HG03469 (cell line): ENCODE measurements at regions not wholly inside any gene's neighbourhood (a gene's known extent, or its start where the extent isn't known, plus 50 kb on each side); places are given as distances from the start of the nearest gene placed in this dataset.
"Not testable (repeated sequence)": the region's sequence is repeated elsewhere in the genome, so short reads cannot be mapped to it uniquely, and the experiment has no call there.

Experiments used
- ATAC-seq: cut with Tn5 transposase; IDR thresholded peaks from one replicate; pipeline ENCODE4 v1.9.1; 2021; ENCODE audit warnings: mild to moderate bottlenecking, moderate library complexity, moderate number of reproducible peaks; ENCODE audit not compliant: unreplicated experiment

DNA sequence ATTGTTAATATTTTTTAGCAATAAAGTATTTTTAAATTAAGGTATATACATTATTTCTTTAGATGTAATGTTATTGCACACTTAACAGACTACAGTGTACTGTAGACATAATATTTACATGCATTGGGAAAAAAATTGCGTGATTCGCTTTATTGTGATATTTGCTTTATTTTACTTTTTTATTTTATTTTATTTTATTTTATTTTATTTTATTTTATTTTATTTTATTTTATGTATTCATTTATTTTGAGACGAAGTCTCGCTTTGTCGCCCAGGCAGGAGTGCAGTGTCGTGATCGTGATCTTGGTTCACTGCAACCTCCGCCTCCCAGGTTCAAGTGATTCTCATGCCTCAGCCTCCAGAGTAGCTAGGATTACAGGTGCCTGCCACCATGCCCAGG is 1522.7 kb downstream of the AMY1C start:
- ATAC-seq: not testable (repeated sequence)

DNA sequence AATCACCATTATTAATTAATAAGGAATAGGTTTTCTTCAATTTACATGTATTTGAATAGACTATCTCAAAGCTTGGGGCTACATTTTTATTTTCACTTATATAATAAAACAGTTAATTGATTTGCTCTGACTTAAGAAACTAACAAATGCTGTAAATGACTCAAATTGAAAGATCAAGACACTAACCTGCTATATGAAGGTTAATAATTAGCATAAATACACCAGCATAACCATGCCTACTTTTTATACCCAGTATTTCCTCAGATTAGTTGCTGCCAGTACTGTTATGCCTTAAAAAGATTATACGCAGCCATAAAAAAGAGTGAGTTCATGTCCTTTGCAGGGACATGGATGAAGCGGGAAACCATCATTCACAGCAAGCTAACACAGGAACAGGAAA is 1545.1 kb downstream of the AMY1C start:
- no peak for ATAC-seq

DNA sequence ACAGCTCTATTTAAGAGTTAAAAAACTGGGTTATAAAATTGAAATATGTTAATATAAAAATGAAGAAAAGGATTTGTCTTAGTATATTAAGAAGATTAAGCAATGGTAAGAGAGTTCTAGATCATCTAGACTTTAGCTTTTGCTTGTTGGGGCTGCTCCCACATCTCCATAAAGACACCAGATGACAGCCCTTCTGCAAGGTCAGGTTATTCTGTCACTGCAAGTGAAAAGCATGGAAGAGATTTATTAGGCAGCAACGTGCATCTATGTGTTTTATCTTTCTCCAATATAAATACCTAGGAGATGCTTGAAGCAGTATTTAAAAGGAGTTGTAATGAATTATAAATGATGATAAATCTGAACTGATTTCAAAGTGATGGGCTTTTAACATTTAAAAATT is 1560.4 kb downstream of the AMY1C start:
- no peak for ATAC-seq

DNA sequence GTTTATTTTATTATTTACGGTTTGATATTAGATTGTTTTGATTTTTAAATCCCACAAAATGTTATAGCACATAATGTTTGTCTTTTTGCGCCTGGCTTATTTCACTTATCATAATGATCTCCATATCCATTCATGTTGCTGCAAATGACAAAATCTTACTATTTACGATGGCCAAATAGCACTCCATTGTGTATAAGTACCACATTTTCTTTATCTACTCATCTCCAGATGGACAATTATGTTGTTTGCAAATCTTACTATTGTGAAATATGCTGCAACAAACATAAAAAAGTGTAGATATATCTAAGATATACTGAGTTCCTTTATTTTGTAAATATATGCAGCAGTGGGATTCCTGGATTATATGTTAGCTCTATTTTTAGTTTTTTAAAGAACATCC is 1568.3 kb downstream of the AMY1C start:
- no peak for ATAC-seq

DNA sequence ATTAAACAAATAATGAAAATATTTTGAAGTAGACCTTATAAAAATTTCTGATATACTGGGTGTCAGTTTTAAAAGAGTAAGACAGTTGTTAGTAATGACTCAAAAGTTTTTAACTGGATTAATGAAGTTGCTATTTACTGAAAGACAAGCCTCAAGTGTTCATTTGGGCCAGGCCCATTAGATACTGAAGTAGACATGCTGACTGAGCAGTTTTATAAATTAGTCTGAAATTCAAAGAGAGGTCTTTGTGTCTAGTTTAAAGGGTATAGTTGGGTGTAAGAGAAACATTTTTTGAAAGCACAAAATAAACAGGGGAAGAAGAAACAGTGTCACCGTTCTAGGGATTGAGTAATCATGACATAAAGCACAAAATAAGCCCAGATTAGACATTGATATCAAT is 1577.2 kb downstream of the AMY1C start:
- ATAC-seq: no peak

DNA sequence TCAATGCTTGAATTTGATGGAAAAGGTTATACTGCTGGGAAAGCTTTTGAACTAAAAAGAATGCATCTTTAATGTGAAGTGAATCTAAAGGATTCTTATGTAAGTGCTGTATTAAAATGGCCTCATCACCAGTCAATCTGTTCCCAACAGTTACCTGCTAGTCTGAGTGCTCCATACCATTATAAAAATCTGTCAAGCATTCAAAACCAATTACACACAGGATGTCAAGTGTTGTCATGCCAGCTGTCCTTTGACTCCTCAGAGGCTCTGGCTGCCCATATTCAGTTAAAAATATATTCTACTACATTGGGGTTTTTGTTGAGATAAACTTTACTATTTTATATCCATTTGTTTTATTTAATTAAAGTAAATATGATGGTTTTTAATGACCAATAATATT is 1587.7 kb downstream of the AMY1C start:
- ATAC-seq: no peak

DNA sequence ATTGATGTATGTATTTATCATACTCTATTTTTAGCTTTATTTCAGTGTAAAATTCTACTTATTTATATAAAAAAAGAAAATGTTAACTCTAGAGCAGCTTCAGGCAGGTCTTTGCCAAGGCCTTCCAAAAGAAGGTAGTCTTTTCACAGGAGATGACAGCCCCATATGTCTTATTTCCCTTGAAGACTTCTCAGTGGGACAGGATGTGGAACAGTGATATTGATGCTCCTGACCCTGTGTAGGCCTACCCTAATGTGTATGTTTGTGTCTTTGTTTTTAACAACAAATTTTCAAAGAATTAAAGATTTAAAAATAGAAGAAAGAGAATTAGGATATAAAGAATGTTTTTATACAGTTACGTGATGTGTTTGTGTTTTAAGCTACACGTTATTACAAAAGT is 1593.6 kb downstream of the AMY1C start:
- ATAC-seq: no peak

DNA sequence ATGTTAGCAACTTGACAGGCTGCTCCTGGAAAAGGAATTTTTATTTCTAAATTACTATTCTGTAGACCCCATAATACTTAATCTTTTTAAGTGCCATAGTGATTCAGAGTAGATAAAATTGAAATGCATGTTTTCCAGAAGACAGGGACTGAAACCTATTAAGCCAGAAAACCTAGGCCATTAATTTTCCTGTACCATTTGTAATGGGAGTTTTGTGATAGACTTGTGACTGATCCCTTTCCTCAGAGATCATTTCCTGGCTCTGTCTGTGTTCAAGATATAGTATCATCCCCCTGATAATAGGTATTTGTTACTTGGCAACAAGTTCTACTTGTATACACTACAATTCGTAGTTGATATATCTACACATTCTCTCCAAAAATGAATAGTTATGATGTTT is 1609.8 kb downstream of the AMY1C start:
- ATAC-seq: no peak

DNA sequence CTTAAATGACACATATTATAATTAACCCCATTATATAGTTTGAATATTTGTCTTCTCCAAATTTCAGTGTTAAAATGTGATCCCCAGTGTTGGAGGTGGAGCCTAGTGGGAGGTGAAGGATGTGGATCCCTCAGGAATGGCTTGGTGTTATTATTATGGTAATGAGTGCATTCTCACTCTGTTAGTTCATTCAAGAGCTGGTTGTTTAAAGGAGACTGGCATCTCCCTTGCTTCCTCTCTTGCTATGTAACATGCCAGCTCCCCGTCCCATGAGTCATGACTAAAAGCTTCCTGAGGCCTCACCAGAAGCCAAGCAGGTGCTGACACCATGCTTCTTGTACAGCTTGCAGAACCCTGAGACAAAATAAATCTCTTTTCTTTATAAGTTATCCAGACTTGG is 1612.7 kb downstream of the AMY1C start:
- ATAC-seq: no peak

DNA sequence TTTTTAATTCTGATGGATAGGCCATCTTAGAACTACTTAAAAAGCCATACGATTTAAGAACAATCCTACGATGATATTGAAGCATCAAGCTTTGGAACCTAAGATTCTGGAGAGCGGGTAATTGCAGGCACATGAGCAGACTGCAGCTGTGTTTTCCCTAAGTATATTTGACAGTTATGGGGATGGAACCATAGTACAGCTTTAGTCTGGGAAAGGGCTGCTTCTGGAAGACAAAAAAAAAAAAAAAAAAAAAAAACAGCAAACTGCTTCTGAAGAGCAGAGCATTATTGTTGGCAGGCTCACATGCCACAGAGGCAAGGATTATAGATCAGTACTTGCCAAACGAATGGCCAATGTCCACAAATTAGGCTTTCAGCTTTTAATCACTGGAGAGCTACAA is 1618.7 kb downstream of the AMY1C start:
- no peak for ATAC-seq

DNA sequence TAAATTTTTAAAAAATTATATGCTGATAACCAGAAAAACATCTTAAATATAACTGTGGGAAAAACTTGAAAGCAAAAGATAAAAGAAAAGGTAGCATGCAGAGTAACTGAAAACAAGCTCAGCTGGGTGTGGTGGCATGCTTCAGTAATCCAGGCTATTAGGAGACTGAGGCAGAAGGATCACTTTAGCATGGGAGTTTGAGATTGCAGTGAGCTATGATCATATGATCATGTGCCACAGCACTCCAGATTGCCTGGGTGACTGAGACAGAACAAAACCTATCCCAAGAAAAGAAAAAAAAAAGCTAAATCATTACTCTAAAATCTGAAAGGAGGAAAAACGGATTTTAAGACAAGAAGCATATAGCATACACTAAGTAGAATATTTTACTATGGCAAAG is 1624.0 kb downstream of the AMY1C start:
- no peak for ATAC-seq

DNA sequence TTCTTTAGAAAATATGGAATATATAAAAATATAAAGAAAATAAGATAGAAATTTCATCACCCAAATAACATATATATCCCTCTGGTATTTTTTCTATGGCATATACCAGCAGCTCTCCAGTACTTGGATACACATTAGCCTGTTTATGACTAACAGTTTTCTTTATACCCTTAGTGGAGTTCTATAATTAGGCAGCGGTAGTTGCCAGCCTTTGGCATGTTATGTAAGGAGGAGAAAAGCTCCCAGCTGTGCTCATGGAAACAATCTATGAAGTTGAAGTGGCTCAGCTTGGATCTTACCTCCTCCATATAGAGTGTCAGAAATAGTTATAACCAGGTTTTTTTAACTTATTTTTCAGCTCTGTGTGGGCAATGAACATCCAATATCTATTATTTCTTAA is 1636.8 kb downstream of the AMY1C start:
- no peak for ATAC-seq

DNA sequence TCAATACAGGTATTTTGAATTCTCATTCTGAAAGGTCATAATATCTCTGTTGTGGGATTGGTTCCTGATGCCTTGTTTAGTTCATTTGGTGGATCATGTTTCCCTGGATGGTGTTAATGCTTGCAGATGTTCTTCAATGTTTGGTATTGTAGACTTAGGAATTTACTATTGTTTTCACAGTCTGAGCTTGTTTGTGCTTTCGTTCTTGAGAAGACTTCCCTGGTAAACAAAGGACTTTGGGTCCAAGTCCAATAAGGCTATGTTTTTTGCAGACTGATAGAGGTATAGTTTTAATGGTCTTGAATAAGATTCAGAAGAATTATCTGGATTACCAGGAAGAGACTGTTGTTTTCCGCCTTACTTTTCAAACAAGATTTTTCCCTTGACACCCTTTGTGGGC is 1646.3 kb downstream of the AMY1C start:
- ATAC-seq: no peak

DNA sequence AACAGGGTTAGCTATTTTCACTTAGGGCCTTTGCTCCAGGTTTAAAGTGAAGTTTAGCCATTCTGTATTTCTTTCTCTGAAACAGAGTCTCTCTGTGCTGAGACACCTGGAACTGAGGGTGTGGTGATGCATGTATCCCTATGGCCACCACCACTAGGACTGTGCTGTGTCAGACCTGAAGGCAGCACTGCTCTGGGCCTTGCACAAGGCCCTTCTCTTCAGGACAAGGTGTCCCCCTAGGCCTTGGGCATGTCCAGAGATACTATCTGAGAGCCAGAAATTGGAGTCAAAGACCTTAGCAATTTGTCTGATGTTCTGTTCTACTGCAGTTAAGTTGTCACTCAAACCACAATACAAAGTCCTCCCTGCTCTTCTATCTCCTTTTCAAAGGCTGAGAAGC is 1649.2 kb downstream of the AMY1C start:
- no peak for ATAC-seq

DNA sequence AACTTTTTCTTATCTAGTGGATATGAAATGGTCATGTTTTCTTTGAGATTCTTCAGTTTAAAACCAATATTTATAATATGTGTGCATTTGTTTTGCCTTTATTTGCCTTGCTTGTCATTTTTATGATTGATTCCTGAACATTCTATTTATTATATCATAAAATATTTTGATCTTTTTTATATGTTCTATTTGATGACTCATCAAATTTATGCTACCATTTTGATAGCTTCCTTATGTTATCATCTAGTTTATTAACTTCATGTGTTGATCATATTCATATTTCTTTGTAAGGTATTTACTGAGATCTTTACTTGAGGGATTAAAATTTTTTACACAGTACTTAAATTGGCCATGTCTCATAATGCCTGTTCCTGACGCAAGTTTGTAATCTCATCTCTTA is 1650.0 kb downstream of the AMY1C start:
- ATAC-seq: no peak

DNA sequence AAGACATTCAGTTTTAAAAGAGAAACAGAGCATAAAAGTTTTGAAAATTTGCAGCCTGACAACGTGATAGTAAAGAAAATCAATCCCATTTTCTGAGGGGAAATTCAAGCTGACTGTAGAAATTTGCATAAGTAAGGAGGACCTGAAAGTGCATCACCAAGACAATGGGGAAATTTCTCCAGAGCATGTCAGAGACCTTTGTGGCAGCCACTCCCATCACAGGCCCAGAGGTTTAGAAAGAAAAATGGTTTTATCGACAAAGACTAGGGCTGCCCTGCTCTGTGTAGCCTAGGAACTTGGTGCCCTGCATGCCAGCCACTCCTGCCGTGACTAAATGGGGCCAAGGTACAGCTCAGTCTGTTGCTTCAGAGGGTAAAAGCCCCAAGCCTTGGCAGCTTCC is 1640.2 kb upstream of the PRMT6 start:
- ATAC-seq: no peak

DNA sequence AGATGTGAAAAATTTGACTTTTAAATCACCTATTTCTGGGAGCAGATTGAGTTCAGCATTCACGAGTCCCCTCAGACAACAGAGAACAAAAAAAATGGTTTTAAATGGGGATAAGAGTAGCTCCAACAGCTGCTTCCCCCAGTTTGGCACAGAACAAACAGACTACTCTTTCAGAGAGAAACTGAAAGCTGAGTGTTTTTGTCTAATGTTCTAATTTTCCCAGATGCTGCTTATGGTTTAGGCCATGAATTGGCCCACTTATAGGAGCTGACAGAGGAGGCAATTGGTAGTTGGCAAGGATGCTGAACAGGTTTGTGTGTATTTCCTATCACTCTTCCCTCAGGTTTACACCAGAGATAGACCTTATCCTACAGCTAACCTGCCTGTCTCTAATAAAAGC is 1637.4 kb upstream of the PRMT6 start:
- no peak for ATAC-seq

DNA sequence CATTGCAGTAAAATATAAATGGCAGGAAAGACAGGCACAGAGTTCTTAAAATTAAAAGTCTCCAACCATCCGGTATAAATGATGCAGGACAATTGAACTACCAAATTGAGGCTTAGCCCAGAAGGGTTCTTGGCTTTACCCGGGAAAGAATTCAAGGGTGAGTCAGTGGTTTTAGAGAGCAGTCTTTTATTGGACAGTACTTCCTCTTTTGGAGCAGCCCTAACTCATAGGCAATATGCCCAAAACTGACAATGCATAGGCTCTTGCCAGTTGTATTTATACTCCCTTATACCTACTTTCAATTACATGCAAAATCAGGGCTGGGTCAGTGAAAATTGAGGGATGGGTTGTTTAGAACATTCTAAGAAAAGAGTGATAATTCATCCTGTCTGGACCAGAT is 1628.9 kb upstream of the PRMT6 start:
- ATAC-seq: no peak

DNA sequence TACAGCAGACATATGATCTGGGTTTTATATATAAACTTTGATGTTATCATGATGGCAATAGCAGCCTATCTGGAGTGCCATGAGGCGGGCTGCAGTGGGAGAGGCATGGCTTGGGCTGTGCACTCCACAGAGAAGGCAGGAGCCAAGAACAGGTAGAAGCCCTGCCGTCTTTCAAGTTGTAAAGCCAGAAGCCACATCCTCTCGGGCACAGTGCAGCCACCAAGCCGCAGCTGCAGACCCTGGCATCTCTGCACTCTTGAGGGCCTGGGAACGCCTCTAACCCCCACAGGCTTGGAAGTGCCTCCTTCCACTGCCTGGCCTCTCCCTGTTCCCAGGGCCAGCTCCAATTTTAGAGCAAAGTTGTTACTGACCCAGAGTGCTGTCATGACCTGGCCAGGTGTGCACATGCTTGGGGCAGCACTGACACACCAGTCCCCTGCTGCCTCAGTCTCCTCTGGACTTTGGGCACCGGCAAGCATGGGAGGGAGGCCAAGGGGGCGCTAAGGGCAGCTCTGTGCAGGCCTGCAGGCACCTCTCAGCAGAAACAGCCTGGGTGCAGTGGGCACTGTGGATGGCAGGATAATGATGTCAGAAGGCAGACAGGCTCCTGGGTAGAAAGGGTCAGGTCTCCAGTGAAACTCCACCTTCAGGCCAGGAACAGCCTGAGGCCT is 1619.8 kb upstream of the PRMT6 start:
- ATAC-seq: no peak

DNA sequence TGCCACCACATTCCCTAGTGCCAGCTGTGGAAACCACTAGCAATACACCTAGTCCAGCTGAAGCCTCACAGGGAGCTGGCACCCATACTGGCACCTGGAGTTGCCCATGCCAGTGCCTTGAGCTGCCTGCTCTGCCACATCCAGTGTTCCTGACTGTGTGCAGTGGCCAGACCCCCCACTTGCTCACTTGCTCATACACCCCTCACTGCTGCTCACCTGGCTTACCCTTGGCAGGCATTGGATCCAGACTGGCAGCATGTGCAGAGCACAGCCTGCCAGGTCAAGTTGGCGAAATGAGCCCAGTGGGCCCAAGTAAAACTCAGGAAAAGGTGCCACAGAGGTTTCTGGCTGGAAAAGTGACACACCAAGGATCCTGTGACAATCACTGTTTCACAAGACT is 1618.6 kb upstream of the PRMT6 start:
- no peak for ATAC-seq

DNA sequence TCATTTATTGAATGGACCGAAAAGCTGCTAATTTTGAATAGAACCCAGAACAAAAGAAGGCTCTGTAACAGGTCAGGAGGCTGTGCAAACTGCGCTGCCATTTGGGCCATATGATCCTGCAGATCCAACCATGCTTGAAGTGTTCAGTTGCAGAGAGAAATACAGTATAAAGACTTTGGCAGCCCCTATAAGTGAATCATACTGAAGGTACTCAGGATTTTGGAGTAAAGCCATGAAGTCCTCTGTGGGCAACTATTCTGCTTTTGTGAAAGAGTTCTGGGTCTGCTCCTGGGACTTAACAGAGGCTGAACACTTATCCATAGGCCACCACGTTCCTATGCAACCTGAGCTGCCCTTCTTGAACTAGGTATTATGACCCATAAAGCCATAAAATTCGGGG is 1613.6 kb upstream of the PRMT6 start:
- no peak for ATAC-seq

DNA sequence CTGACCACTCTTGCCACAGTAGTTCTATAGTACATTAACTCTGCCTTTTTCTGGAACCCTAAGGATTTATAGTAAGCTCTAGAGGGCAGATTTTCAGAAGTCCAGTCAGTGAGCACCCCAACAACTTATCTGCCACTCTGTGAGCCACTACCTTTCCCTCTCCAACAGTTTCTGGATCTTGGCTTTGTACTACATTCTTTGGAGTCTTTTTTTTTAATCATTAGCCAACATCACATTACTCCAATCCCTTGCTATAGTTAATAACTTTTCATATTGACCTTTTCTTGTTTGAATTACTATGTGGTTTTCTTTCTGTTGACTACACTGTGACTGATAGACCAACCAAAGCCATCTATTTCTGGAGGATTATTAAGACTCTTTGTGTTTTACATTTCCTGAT is 1596.7 kb upstream of the PRMT6 start:
- ATAC-seq: no peak

DNA sequence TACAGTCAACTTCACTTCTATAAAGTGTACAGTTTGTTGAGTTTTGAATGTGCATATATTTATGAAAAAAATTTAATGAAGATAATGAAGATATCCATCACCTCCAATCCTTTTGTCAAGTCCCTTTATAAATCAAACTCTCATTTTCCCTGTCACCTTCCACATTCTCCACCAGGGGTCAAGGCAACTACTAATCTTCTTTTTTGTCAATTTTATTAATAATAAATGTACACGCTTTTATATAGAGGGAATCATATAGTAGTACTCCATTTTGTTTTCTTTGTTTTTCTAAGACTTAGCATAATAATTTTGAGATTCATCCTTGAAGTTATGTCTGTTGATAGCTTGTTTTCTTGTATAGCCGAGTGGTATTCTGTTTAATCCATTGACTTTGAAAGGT is 1594.2 kb upstream of the PRMT6 start:
- ATAC-seq: no peak

DNA sequence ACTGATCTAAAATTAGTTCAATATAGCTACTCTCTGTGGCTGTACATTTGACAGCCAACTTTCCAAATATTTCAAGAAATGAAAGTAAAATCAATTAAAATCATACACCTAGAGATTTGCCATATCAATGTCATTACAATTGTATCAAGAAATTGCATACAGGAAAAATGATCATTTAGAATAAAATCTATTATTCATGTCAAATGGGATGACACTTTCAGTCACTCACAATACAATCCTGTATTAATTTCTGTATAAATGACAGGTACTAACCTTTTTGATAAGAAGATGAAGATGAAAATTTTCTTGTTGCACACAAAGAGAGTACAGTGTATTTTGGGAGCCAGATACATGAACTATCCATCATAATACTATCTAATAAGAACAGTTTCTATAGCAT is 1588.9 kb upstream of the PRMT6 start:
- no peak for ATAC-seq
